Activated T-cell treated with anti-CD3 and anti-CD28 coated beads, Interleukin-2, amount 50 U/mL, for 1 hour (primary cell): ENCODE measurements at regions not wholly inside any gene's neighbourhood (a gene's known extent, or its start where the extent isn't known, plus 50 kb on each side); places are given as distances from the start of the nearest gene placed in this dataset.
"Not testable (repeated sequence)": the region's sequence is repeated elsewhere in the genome, so short reads cannot be mapped to it uniquely, and the experiment has no call there.

Source experiments
- DNase-seq: peaks from one replicate; pipeline ENCODE4 v3.0.0-alpha.2; 2020

DNA sequence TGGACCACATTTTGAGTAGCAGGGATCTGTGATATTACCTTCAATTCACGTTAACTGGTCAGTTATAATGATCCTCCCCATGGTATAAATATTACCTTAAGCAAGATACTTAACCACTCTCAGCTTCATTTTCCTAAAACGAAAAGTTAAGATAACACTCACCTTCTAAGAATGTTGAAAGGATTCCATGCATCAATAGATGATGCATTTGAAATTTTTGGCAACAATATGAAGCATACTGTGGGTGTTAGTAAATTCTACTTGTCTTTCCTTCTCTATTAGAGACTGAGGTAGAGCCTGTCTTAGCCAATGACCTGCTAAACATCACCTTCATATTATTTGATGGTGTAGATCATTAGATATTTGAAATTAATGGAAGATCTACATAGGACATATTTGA lies 331.7 kb upstream of the TMC3 start:
- not testable (repeated sequence) for DNase-seq

DNA sequence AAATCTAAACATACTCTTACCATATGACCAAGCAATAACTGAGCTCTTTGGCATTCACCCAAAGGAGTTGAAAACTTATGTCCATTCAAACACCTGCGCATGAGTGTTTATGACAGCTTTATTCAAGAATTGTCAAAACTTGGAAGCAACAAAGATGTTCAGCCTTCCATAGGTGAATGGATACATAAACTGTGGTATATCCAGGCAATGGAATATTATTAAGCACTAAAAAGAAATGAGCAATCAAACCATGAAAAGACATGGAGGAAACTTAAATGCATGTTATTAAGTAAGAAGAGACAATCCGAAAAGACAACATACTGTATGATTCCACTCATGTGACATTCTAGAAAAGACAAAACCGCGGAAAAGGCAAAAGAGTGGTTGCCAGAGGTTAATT lies 312.0 kb upstream of the TMC3 start:
- no peak for DNase-seq

DNA sequence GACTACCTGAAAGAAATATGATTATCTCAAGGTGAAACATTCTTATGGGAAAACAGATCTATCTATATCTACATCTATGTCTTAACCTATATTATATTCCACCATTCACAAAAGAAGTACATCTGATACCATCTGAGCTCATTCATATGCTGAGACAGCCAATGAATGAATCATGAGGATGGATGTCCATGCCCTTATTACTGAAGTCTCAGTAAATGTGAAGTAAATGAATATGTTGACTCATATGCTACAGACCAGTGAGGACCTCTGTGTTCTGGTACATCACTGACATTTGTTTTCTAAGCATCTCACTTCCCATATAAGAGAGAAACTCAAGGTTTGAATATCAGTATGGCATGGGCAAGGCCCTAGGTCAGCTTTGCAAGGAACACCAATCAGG lies 311.2 kb upstream of the TMC3 start:
- no peak for DNase-seq

DNA sequence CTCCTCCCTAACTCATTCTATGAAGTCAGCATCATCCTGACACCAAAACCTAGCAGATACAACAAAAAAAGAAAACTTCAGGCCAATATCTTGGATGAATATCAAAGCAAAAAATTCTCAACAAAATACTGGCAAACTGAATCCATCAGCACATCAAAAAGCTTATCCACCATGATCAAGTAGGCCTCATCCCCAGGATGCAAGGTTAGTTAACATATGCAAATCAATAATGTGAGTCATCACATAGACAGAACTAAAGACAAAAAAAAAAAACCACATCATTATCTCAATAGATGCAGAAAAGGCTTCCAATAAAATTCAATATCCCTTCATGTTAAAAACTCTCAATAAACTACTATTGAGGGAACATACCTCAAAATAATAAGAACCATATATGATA lies 306.8 kb upstream of the TMC3 start:
- DNase-seq, result no peak

DNA sequence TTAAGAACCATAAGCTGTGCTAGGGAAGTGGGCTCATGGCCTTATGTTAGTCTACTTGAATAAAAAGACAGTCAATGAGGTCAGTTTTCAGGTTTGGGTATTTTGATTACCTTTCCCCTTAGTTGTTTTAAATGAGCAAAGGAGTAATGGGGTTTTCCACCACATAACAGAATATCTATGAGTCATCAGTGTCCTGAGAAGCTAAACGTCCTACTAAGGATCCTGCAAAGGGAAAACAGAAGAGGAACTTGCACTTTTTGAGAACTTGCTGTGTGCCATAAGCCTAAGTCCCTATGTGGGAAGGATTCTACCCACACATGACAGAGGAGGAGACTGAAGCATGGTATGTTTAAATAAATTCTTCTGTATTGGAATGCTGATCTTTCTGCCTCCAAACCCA lies 292.8 kb upstream of the TMC3 start:
- DNase-seq, result no peak

DNA sequence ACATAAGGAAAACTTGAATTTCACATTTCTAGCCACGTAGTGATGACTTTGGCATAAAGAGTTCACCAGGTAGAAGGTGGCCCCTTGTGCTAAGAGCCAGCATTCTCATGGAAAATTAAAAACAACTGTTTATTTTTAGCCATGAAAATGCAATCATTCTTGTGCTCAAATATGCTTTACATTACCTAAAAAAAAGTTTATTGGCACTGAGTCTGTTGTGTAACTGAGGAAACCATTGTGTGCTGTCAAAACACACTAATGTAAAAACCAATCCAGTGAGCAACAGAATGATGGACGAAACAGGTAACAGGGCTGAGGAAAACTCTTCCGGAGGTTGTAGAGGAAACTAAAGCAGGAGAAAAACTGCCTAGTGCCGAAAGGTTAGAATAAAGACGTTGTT lies 287.0 kb upstream of the TMC3 start:
- no peak for DNase-seq

DNA sequence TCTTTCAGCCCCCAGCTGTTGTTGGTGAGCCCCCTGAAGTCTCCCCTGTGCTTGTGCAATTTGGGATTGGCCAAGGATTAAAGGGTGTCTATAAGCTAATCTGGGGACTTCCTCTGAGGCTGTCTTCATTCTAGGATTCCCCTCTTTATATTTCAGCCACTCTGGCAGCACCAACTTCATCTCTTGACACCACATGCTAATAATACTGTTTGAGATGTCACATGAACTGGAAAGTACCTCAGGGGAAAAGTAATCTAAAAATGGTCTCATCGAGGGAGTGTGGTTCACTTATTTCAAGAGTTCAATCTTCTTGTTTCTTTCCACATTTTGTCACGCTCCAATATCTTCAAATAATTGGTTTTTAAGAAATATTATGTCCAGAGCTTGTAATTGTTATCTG lies 279.2 kb upstream of the TMC3 start:
- DNase-seq, result no peak

DNA sequence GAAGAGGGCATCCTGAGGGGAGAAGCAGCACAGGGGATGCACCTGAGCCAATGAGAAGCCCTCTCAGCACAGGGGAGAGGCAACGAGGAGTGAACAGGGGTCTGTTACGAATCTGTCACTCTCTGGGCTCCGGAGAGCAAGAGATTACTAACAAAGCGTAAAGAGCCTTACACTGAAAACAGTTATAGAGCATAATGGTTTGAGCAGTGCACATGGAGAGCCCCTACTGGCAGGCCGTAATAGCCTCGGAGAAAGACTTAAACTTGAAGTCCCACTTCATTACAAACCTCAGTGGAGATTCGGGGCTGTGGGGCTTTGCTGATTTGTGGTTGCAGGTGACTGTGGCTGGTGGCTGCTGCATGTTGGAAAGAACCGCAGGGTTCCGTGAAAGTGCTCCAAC lies 271.5 kb upstream of the TMC3 start:
- DNase-seq, result no peak

DNA sequence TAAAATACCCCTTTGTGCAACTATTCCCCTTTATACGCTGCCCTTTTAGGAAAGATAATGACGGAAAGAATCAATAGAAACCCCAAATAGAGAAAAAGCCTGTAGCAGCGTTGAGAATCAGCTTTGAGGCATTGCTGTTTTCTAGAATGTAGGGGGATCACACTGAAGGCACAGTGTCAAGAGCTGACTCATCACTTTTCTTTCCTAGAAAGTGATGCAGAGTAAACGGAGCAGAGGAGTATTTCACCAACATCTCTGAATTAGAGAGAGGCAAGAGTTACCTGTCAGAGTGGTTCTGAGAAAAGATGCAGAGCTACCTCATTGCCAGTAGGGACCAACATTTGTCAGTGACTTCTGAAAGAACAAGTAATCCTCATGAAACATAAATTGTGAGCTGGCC lies 269.8 kb upstream of the TMC3 start:
- no peak for DNase-seq

DNA sequence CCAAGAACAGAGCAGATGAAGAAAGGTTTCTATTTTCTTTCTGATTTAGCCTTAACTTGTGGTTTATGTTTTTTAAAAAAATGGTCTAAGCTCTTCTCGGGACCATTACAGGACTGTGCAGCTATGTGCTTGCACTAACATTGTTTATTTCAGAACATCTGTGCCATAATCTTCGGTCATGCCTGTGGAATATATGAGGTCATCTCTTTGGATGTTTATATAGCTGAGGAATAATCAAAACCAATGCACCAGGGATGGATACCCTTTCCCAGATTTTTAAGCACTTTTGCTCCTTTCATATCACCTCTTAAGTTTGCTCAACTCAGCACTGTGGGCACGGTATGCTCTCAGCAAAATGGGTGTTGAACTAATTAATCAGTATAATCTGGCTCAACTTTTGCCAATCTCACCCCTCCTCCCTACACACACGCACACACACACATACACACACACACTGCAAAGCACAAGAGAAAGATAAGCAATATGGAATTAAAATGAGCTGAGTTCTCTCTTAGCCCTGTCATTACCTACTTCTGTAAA lies 268.5 kb upstream of the TMC3 start:
- no peak for DNase-seq

DNA sequence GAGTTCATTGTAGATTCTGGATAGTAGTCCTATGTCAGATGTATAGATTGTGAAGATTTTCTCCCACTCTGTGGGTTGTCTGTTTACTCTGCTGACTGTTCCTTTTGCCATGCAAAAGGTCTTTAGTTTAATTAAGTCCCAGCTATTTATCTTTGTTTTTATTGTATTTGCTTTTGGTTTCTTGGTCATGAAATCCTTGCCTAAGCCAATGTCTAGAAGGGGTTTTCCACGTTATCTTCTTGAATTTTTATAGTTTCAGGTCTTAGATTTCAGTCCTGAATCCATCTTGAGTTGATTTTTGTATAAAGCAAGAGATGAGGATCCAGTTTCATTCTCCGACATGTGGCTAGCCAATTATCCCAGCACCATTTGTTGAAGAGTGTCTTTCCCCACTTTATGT lies 262.1 kb upstream of the TMC3 start:
- not testable (repeated sequence) for DNase-seq

DNA sequence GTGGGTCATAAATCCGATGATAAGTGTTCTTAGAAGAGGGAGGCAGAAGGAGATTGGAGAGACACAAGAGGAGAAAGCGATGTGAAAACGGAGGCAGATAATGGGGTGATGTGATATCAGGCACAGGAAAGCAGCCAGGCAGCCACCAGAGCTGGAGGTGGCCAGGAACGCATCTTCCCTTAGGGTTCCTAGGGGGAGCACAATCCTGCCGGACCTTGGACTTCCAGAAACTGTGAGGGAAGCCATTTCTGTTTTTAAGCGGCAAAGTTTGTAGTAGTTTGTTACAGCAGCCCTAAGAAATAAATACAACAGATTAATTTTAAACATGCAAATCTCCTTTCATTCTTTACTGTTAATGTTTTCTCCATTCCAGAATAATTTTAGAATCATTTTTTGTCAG lies 259.9 kb upstream of the TMC3 start:
- DNase-seq, result no peak

DNA sequence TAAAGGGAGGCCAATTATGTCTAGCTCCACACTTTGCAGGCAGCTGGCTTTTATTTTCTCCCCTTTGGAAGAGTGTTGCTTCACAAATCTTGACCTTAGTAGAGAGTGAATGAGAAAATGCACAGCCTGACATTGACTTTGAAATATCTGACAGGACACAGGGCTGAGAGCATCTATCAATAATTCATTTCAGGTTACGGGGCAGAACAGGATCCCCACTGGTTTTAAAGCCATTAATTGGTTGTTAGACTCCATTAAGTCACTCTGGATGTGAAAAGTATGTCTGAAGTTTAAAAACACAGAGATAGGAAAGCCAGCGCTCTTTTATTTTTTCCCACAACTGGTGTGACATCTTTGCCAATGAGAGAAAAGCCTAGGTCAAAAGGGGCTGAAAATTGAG lies 251.9 kb upstream of the TMC3 start:
- no peak for DNase-seq

DNA sequence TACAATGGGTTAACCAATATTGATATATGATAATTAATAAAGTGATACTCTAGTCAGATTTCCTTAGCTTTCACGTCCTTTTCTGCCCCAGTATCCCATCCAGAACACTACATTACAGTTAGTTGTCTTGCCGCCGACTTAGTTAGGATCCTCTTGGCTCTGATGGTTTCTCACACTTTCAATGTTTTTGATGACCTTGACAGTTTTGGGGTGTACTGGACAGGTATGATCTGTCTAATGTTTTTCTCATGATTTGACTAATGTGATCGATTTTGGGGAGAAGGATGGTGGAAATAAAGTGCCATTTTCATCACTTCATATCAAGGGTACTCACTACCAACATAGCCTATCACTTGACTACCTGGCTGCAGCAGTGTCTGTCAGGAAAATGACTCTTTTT lies 245.0 kb upstream of the TMC3 start:
- DNase-seq, result no peak

DNA sequence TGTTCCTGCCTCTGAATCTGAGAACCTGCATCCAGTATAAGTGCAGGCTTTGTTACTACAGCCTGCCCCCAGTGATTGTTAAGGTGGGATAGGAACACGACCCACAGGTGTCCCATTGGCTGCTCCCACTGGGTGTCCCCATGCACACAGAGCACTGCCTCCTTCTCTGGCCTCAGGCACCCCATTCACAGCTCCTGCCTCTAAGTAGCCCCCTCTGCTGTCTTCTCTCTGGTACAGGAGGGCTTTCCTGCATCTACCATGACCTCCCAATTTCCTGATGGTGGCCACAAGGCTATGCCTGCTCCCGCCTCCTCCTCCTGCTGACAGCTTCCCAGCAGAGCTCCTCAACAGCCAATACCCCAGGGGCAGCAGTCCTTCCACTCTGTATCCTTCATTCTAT lies 238.6 kb upstream of the TMC3 start:
- DNase-seq, result no peak

DNA sequence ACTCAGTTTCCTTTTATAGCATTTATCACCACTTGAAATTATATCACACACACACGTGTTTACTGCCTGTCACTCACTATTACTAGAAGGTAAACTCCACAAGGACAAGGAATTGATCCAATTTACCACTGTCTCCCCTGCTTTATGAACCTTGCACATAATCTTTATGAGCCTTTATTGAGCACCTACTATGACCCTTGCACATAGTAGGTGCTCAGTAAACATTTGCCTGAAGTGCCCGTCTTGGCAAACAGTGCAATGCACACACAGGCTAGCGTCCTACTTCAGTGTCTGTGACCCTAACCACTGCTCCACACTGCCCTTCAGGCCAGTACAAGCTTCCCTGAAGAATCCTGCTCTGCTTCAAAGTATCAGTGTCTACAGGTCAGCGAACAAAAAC lies 237.7 kb upstream of the TMC3 start:
- no peak for DNase-seq

DNA sequence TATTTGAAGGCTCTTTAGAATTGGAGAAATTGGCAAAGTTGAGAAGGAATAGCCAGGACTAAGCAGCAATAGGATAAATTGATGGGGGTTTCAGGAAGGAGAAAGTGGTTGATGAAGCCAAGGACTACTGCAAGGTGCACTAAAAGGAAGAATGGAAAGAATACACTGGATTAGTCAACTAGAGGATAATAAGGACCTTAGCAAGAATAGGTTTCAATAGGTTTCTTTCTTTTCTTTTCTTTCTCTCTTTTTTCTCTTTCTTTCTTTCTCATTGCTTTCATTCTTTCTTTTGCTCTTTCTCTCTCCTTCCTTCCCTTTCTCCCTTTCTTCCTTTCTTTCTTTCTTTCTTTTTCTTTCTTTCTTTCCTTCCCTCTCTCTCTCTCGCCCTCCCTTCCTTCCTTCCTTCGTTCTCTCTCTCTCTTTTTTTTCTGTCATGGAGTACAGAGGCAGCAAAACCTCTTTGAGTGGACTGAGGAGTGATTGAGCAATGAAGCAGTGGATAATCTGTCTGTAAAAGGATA lies 234.4 kb upstream of the TMC3 start:
- no peak for DNase-seq

DNA sequence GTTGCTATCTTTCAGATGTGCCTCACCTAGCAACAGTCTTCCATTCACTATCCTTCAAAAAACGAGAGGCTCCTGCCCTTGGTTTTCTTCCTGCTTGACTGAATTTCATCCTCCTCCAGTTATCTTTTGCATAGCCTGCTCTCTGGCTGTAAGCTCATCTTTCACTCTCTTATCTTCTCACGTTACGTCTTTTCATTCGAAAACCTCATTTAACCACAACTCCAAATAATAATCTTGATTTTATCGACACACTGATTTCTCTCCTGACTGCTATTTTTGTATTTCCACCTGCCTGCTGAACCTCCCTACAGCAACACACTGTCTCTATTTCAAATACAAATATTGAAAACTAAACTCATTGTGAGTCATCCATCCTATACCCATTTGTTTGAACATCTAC lies 230.7 kb upstream of the TMC3 start:
- no peak for DNase-seq

DNA sequence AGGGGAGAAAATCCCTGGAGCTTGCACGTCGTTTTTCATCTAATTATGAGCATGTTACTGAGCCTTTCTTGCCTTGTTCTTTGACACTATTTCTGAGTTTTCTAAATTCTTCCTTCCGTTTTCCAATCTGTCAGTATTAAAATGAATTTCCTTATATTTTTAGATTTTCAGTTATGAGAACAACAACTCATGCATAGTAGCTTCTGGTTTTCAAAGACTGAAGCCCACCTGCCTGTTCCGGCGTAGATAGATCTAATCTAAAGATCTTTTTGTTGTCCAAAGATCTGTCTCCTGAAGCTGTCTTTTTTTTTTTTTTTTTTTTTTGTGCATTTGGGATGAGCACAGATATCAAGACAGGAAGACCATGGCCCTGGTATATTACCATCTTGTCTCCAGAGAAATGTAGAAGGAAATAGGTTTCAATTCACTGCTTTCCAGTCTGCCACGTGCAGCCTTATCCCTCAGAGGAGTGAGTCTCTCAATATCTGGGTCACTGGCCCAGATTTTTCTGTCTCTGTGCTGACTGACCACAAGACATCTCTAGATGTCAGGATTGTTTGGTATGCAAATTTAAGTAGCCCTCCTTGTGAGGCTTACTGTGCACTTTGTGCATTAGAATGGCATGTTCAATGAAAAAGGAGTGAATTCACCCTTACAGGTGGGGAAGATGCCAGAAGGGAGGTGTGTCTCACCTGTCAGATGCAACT lies 222.3 kb upstream of the TMC3 start:
- no peak for DNase-seq

DNA sequence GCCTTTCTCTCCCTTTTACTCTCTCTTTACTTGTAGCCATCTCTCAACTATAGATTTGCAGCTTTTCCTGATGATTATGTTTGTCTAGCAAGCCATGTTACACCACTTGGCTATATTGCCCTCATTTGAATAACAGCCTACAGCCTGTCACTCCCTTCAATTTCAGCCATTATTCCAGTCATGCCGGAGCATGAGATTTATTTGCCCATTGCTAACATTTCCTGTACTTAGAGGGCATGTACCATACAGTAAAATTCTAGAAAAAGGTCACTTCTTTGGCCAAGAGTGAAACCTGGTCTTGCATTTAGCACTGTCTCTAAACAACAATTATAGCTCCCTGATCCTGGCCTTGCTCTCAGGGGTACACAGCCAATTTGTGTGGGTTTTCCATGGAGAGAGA lies 221.7 kb upstream of the TMC3 start:
- DNase-seq, result no peak

DNA sequence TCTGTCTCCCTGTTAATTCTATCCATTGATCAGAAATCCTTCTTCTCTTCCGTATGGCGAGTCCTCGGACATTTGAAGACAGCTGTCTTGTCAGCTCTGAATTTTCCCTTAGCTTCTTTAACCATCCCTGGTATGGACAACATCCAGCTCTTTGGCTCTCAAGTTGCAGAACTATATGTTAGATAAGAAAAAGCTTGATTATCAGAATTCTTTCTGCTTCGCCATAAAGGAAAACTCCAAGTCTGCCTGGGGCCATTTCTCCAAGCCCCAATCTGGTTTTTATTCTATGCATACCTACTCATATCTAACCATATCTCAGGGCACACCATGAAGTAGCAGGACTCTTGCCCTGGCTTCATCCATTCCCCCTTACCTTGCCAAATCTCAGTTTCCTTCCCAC lies 215.7 kb upstream of the TMC3 start:
- DNase-seq, result no peak

DNA sequence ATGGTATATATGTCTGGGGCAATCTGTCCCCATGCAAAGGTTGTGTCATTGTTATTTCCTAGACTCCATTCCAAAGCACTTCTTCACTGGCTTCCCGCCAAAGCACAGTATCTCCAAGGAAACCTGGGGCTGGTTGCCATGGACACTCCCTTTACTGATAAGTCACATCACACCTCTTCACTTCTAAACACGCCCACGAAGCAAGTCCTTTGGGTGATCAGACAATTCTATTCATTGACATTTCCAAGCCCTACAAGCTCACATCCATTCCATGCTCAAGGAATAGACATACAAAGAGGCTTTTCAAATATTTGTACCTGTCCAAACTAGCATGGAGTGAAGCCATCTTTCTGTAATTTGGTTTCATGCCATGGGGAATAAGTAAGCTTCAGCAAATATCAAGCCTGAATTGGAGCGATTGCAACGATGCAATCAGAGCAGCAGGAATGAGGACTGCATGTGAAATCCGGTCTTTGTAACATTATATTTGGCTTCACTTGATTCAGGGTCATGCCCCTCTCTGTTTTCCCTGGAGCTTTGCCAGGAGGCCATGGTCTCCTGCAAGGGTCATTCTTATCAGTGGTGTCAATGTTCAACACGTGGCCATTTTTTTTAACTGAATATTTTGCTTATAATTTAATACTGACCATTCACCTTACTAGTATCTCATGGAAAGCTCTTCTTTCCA lies 201.6 kb upstream of the TMC3 start:
- DNase-seq, result no peak

DNA sequence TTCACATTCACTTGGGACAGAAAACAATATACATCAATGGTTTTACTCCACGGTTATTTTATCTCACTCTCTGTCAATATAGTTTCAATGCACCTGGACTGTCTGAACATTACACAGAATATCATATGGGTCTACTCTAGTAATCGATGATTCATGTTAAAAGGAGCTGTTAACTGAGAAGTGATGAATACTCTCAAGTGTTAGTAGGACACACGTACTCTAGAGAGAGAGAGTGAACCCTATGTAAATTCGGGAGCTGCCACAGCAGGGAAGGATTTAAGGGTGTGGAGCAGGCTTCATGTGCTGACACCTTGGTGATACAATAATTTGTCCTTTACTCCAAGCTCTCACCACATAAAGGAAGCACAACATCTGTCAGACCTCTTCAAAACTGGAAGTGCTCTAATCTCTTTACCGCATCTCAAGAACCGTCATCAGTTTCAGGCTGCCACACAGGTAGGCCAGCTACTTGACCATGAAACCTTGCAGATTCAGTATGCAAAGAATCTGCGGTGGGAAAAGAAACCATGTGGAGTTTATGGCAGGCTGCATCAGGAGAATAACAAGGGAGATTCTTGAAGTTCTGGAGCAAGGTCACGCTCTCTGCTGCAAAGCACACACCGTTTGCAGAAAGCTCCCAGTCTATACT lies 199.2 kb upstream of the TMC3 start:
- no peak for DNase-seq

DNA sequence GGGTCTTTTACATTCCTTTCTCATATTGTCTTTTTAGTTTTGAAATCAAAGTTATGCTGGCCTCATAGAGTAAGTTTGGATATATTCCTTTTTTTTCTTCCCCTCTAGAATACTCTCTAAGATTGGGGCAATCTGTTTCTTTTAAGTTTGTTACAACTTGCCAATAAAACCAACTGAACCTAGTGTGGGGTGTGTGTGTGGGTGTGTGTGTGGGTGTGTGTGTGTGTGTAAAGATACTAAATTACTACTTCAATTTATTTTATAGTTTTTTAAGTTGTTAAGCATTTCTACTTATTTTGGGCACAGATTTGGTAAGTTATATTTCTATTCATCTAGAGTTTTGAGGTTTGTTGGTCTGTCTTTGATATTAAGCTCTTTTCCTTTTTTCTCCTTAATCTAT lies 198.2 kb upstream of the TMC3 start:
- no peak for DNase-seq
